ENCODE measurements at regions not wholly inside any gene's neighbourhood (a gene's known extent, or its start where the extent isn't known, plus 50 kb on each side); places are given as distances from the start of the nearest gene placed in this dataset.

DNA sequence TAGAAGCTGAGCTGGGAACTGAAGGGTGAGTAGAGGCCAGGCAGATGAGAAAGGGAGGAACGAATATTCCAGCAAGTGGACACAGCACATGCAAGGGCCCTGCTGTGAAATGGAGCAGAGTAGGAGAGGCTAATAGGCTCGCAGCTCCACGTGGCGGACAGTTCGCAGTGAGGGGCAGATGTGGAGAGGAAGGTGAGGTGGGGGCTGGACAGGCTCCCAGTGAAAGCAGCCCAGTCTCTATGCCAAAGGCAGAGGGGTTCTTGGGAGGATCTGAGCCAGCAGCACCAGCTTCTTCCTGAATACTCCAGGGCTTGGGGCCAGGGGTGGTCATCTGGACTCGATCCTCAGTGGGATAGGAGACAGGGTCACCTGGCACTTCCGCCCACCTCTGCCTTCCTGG, 81.0 kb downstream of the CEBPB start:
- H4K12ac ChIP-seq (ENCODE audit: low read depth, low read length) = no peak overlapping the region
- no peak for DNase-seq
- H3K27me3 ChIP-seq (ENCODE audit: insufficient read depth, low read length) = no peaks in the 10 kb centered on the region

DNA sequence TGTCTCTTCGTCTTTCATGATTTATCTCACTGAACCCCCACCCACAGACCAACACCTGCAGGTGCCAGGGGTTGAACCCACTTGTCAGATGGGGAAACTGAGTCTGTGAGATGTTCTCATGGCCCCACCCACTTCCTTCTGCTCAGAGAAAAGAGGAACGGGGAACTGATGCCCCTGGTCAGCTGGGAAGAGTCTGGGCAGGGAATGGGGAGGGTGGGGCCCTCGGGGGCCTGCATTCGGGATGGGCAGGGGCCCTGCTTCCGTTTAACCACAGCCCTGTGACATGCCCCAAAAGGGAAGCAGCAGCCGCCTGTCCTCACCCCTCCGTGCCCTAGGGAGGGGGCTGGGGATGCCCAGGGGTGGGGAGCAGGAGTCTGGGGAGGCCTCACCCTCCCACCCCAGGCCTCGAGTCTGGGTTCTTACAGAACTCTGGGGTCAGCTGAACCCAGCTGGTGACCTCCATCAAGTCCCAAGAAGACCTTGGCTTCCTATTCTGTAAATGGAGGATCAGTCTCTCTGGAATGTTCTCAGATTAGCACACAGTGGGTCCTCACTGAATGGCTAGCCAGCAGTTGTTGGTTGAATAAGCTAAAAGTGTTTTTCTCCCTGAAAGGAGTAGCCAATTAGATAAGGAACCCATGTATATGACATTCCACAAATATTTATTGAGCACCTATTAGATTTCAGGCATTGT, 81.5 kb downstream of the CEBPB start:
- H3K79me1 ChIP-seq (ENCODE audit: low read length) = peaks cover 9% of the 10 kb centered on the region
- no peak overlapping the region for H3K4ac ChIP-seq (ENCODE audit: low read depth, low read length)
- no peak overlapping the region for H2BK120ac ChIP-seq (ENCODE audit: insufficient read depth, low read length, poor library complexity)
- peaks cover 6 to 8% of the 10 kb centered on the region in 2 experiments for H3K4me1 ChIP-seq (ENCODE audit: control insufficient read depth in 1 of 2, insufficient read depth in 2 of 2, low read length in 2 of 2)
- H4K12ac ChIP-seq (ENCODE audit: low read depth, low read length) = no peak overlapping the region
- H3K9ac ChIP-seq (ENCODE audit: low read length) = no peak overlapping the region
- WGBS (ENCODE audit: extremely low coverage, insufficient coverage, insufficient read length) = no CpG with 5 or more reads among the region's 8 CpGs
- no peak overlapping the region for H2BK5ac ChIP-seq (ENCODE audit: low read depth, low read length, poor library complexity)
- no peak overlapping the region for H3K4me3 ChIP-seq (ENCODE audit: low read depth, low read length)
- no peak overlapping the region for H3K23ac ChIP-seq (ENCODE audit: low read length)
- H3K18ac ChIP-seq (ENCODE audit: low read length) = no peak overlapping the region
- no peak for DNase-seq
- H4K8ac ChIP-seq (ENCODE audit: low read depth, low read length) = no peak overlapping the region
- no peaks in the 10 kb centered on the region for H3K9me3 ChIP-seq (ENCODE audit: insufficient read depth, low read depth, low read length)
- no peak overlapping the region for H3K4me2 ChIP-seq (ENCODE audit: low read length)
- H2BK12ac ChIP-seq (ENCODE audit: low read length) = no peak overlapping the region
- no peaks in the 10 kb centered on the region for H3K27me3 ChIP-seq (ENCODE audit: insufficient read depth, low read length)
- H3K14ac ChIP-seq (ENCODE audit: low read length) = no peak overlapping the region
- H3K36me3 ChIP-seq (ENCODE audit: control insufficient read depth in 1 of 2, insufficient read depth in 2 of 2, low read length in 2 of 2) = no peaks in the 10 kb centered on the region
- no peaks in the 10 kb centered on the region for H3K79me2 ChIP-seq (ENCODE audit: control insufficient read depth, insufficient read depth, low read length, poor library complexity)
- no peak overlapping the region for H2AFZ ChIP-seq (ENCODE audit: insufficient read depth, low read length, poor library complexity)
- H3K27ac ChIP-seq (ENCODE audit: low read depth, low read length) = no peak overlapping the region
- H4K91ac ChIP-seq (ENCODE audit: low read depth, low read length) = peak overlapping the region; percentile 2
- H2AK5ac ChIP-seq (ENCODE audit: low read length) = no peak overlapping the region

More for the DNA sequence above, 81.0 kb downstream of the CEBPB start:
- Histone ChIP-seq H3K4me2 (ENCODE audit: low read length) (no peak overlapping the region), H2BK5ac (ENCODE audit: low read depth, low read length, poor library complexity) (no peak overlapping the region), H2AFZ (ENCODE audit: insufficient read depth, low read length, poor library complexity) (no peak overlapping the region), H3K14ac (ENCODE audit: low read length) (no peak overlapping the region), H3K23ac (ENCODE audit: low read length) (no peak overlapping the region), H3K36me3 (ENCODE audit: control insufficient read depth in 1 of 2, insufficient read depth in 2 of 2, low read length in 2 of 2) (no peaks in the 10 kb centered on the region), H3K4me3 (ENCODE audit: low read depth, low read length) (no peak overlapping the region), H4K91ac (ENCODE audit: low read depth, low read length) (peak overlapping the region; percentile 2), H2BK12ac (ENCODE audit: low read length) (no peak overlapping the region), H3K4me1 (ENCODE audit: control insufficient read depth in 1 of 2, insufficient read depth in 2 of 2, low read length in 2 of 2) (peaks cover 2 to 3% of the 10 kb centered on the region in 2 experiments), H3K4ac (ENCODE audit: low read depth, low read length) (no peak overlapping the region), H3K79me1 (ENCODE audit: low read length) (peaks cover 4% of the 10 kb centered on the region), H4K8ac (ENCODE audit: low read depth, low read length) (no peak overlapping the region), H3K9ac (ENCODE audit: low read length) (no peak overlapping the region), H3K18ac (ENCODE audit: low read length) (no peak overlapping the region), H2BK120ac (ENCODE audit: insufficient read depth, low read length, poor library complexity) (no peak overlapping the region), H3K9me3 (ENCODE audit: insufficient read depth, low read depth, low read length) (no peaks in the 10 kb centered on the region), H3K79me2 (ENCODE audit: control insufficient read depth, insufficient read depth, low read length, poor library complexity) (no peaks in the 10 kb centered on the region), H2AK5ac (ENCODE audit: low read length) (peak overlapping the region; percentile 58), H3K27ac (ENCODE audit: low read depth, low read length) (no peak overlapping the region)
- WGBS (ENCODE audit: extremely low coverage, insufficient coverage, insufficient read length) = no CpG with 5 or more reads among the region's 7 CpGs

DNA sequence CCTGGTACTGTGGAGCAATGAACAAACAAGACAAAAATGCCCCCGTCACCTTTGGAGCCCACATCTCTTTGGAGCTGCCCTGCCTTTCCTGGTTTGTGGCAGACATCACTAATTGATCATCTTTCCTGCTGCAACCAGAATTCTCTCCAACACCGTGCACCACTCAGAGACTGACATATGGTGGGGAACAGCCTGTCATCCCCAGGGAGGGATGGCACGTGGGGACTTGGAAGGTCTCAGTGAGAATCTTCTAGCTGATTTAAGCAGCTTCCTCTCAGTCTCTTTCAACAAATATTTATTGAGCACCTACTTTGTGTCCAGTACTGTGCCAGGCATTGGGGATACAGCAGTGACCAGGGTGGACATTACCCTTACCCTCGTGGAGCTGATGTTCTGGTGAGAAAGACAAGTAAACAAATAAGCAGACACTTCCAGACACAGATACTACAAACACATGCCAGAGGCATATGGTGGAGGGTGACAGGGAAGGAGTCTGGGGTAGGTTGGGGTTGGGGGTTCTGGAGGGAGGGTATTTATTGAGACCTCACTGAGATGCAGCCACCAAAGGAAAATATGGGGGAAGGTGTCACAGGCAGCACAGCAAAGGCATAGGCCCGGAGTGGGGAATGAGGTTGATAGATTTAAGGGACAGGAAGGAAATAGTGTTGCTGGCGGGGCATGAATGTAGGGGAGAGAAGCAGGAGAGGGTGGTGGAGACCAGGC, 82.3 kb downstream of the CEBPB start:
- H2BK5ac ChIP-seq (ENCODE audit: low read depth, low read length, poor library complexity) = no peak overlapping the region
- no peak overlapping the region for H4K12ac ChIP-seq (ENCODE audit: low read depth, low read length)
- H3K79me2 ChIP-seq (ENCODE audit: control insufficient read depth, insufficient read depth, low read length, poor library complexity) = peaks cover 1% of the 10 kb centered on the region
- H2AFZ ChIP-seq (ENCODE audit: insufficient read depth, low read length, poor library complexity) = no peak overlapping the region
- H3K27me3 ChIP-seq (ENCODE audit: insufficient read depth, low read length) = no peaks in the 10 kb centered on the region
- H4K91ac ChIP-seq (ENCODE audit: low read depth, low read length) = no peak overlapping the region
- H3K18ac ChIP-seq (ENCODE audit: low read length) = no peak overlapping the region
- H3K9ac ChIP-seq (ENCODE audit: low read length) = no peak overlapping the region
- no peak overlapping the region for H3K4me3 ChIP-seq (ENCODE audit: low read depth, low read length)
- no peak overlapping the region for H3K23ac ChIP-seq (ENCODE audit: low read length)
- H3K4ac ChIP-seq (ENCODE audit: low read depth, low read length) = no peak overlapping the region
- no peaks in the 10 kb centered on the region for H3K36me3 ChIP-seq (ENCODE audit: control insufficient read depth in 1 of 2, insufficient read depth in 2 of 2, low read length in 2 of 2)
- H2AK5ac ChIP-seq (ENCODE audit: low read length) = no peak overlapping the region
- H3K9me3 ChIP-seq (ENCODE audit: insufficient read depth, low read depth, low read length) = no peaks in the 10 kb centered on the region
- H3K4me2 ChIP-seq (ENCODE audit: low read length) = no peak overlapping the region
- H3K4me1 ChIP-seq (ENCODE audit: control insufficient read depth in 1 of 2, insufficient read depth in 2 of 2, low read length in 2 of 2) = peaks cover 12 to 14% of the 10 kb centered on the region in 2 experiments
- H3K14ac ChIP-seq (ENCODE audit: low read length) = no peak overlapping the region
- H4K8ac ChIP-seq (ENCODE audit: low read depth, low read length) = no peak overlapping the region
- H2BK120ac ChIP-seq (ENCODE audit: insufficient read depth, low read length, poor library complexity) = no peak overlapping the region
- H3K27ac ChIP-seq (ENCODE audit: low read depth, low read length) = no peak overlapping the region
- no CpG with 5 or more reads among the region's 6 CpGs for WGBS (ENCODE audit: extremely low coverage, insufficient coverage, insufficient read length)
- no peak overlapping the region for H2BK12ac ChIP-seq (ENCODE audit: low read length)
- DNase-seq = peak; percentile 41 to 65
- peaks cover 13% of the 10 kb centered on the region for H3K79me1 ChIP-seq (ENCODE audit: low read length)

DNA sequence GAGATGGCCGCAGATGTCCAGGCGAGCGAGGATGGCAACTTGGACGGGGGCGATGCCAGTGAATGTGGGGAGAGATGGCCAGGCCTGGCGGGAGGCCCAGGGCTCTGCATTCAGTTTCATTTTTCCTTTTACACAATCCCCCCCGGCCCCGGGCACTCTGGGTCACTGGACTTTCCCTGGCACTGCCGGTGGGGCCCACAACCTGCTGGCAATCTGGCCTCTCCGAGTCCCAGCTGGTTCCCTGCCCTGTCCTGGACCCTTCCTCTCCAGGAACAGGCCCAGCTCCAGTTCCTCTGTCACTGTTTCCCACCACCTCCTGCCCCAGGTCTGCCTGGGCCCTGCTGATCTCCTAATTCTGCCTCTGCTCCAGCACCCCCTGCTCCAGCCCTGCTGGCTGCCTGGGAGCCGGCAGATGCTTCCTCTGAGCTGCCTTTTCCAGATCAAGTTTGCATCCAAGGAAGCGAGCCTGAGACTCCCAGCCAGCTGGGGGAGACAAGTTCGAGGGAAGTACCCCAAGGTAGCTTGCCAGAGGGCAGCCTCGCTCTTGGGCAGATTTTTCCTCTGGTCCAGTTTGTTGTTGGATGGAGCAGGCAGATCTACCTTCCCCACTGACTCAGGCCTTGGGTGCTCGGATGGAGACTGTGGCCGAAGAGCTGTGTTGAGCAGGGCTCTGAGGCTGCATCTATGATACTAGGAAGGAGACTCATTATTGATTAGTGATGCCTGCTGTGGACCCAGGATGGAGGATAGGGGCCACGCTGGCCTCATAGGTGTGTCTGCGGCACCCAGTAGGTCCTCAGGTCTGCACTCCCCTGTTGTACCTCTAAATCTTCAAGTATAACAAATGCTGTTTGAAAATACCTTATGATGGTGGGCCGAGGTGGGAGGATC, 83.2 kb downstream of the CEBPB start:
- Histone ChIP-seq H3K4me2 (ENCODE audit: low read length) (no peak overlapping the region), H2AK5ac (ENCODE audit: low read length) (no peak overlapping the region), H4K8ac (ENCODE audit: low read depth, low read length) (no peak overlapping the region), H3K4me3 (ENCODE audit: low read depth, low read length) (no peak overlapping the region), H3K27me3 (ENCODE audit: insufficient read depth, low read length) (no peaks in the 10 kb centered on the region), H3K4me1 (ENCODE audit: control insufficient read depth in 1 of 2, insufficient read depth in 2 of 2, low read length in 2 of 2) (peaks cover 20 to 22% of the 10 kb centered on the region in 2 experiments), H3K79me1 (ENCODE audit: low read length) (peaks cover 17% of the 10 kb centered on the region), H3K9ac (ENCODE audit: low read length) (no peak overlapping the region), H3K79me2 (ENCODE audit: control insufficient read depth, insufficient read depth, low read length, poor library complexity) (peaks cover 2% of the 10 kb centered on the region), H2BK5ac (ENCODE audit: low read depth, low read length, poor library complexity) (no peak overlapping the region), H4K12ac (ENCODE audit: low read depth, low read length) (no peak overlapping the region), H2BK120ac (ENCODE audit: insufficient read depth, low read length, poor library complexity) (no peak overlapping the region), H3K27ac (ENCODE audit: low read depth, low read length) (no peak overlapping the region), H2AFZ (ENCODE audit: insufficient read depth, low read length, poor library complexity) (no peak overlapping the region), H3K36me3 (ENCODE audit: control insufficient read depth in 1 of 2, insufficient read depth in 2 of 2, low read length in 2 of 2) (no peaks in the 10 kb centered on the region), H3K14ac (ENCODE audit: low read length) (no peak overlapping the region), H2BK12ac (ENCODE audit: low read length) (no peak overlapping the region), H3K23ac (ENCODE audit: low read length) (no peak overlapping the region), H4K91ac (ENCODE audit: low read depth, low read length) (no peak overlapping the region), H3K9me3 (ENCODE audit: insufficient read depth, low read depth, low read length) (no peaks in the 10 kb centered on the region), H3K18ac (ENCODE audit: low read length) (no peak overlapping the region), H3K4ac (ENCODE audit: low read depth, low read length) (no peak overlapping the region)
- DNase-seq = no peak
- no CpG with 5 or more reads among the region's 19 CpGs for WGBS (ENCODE audit: extremely low coverage, insufficient coverage, insufficient read length)
